ENCODE measurements at regions not wholly inside any gene's neighbourhood (a gene's known extent, or its start where the extent isn't known, plus 50 kb on each side); places are given as distances from the start of the nearest gene placed in this dataset.

DNA sequence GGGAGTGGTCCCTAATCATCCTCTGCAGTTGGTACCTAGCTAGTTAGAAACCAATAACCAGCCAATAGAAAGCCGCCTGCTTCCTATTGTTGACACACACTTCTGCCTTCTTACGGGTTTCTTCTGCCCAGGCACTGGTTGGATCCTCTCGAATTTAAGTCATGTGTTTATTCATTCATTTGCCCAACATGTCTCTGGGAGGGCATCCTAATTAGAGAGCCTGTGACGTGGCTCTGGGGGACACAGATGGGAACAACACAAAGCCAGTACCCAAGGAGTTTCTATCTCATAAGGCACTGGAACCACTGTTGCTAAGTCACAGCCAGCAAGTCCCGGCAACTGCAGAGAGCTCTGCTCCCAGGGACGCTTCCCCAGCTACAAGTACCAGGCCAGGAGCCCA lies 300.7 kb upstream of the TNRC6C start:
- H3K4me3 ChIP-seq (ENCODE audit: low read length), result no peak overlapping the region
- no peak for DNase-seq (ENCODE audit: low read depth)
- TF ChIP-seq, protein P1, sequence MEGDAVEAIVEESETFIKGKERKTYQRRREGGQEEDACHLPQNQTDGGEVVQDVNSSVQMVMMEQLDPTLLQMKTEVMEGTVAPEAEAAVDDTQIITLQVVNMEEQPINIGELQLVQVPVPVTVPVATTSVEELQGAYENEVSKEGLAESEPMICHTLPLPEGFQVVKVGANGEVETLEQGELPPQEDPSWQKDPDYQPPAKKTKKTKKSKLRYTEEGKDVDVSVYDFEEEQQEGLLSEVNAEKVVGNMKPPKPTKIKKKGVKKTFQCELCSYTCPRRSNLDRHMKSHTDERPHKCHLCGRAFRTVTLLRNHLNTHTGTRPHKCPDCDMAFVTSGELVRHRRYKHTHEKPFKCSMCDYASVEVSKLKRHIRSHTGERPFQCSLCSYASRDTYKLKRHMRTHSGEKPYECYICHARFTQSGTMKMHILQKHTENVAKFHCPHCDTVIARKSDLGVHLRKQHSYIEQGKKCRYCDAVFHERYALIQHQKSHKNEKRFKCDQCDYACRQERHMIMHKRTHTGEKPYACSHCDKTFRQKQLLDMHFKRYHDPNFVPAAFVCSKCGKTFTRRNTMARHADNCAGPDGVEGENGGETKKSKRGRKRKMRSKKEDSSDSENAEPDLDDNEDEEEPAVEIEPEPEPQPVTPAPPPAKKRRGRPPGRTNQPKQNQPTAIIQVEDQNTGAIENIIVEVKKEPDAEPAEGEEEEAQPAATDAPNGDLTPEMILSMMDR (conservative IDR thresholded peaks at IDR 0.05; ENCODE audit: low read depth, low read length), result no peak

DNA sequence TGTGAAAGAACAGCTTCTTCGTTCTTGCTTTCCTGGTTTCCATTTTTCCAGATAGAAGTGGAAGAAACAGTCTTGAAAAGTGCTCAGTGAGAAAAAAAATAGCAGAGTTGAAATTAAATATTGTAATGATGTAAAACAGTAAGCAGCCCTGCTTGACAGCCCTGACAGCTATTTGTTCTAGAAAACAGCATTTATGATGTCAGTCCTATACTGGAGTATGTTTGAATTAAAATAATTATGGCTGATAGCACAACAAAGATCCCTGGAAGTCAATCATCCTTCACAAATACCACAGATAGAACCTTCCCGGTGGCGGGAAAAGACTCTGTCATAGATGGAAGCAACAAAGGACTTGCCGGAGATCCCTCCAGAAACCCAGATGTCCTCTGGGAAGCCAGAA lies 298.0 kb upstream of the TNRC6C start:
- DNase-seq (ENCODE audit: low read depth), result no peak
- H3K4me3 ChIP-seq (ENCODE audit: low read length), result no peak overlapping the region
- TF ChIP-seq, protein P1 (conservative IDR thresholded peaks at IDR 0.05; ENCODE audit: low read depth, low read length), result no peak

DNA sequence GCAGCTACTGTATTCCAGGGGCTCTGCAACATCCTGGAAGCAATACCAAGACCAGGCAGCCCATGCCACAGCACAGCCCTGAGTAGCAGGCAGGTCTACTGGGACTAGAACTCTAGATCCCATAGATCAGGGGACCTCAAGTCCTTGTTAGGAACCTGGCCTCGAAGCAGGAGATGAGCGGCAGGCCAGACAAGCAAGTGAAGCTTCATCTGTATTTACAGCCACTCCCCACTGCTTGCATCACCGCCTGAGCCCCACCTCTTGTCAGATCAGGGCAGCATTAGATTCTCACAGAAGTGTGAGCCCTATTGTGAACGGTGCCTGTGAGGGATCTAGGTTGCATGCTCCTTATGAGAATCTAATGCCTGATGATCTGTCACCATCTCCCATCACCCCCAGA lies 295.7 kb upstream of the TNRC6C start:
- TF ChIP-seq, protein P1 (conservative IDR thresholded peaks at IDR 0.05; ENCODE audit: low read depth, low read length), result no peak
- no peak for DNase-seq (ENCODE audit: low read depth)

GRCh38 chr17:77664097-77664729 lies 294.3 kb upstream of the TNRC6C start:
- no peak for DNase-seq (ENCODE audit: low read depth)
- TF ChIP-seq, protein P1 (conservative IDR thresholded peaks at IDR 0.05; ENCODE audit: low read depth, low read length), result no peak
- H3K4me3 ChIP-seq (ENCODE audit: low read length), result no peak overlapping the region

More for the DNA sequence above, 295.7 kb upstream of the TNRC6C start:
- no peak overlapping the region for H3K4me3 ChIP-seq (ENCODE audit: low read length)

DNA sequence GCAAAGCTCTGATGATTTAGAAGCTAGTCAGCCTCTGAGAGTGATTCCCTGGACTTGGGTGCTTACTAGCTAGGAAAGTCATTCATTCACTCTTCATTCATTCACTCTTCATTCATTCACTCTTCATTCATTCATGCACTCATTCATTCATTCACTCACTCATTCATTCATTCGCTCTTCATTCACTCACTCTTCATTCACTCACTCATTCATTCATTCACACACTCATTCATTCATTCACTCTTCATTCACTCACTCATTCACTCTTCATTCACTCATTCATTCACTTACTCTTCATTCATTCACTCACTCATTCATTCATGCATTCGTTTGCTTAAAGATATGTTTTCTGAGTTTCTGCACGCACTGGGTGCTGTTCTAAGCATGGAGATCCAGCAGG lies 292.7 kb upstream of the TNRC6C start:
- TF ChIP-seq, protein P1 (conservative IDR thresholded peaks at IDR 0.05; ENCODE audit: low read depth, low read length), result no peak
- no peak overlapping the region for H3K4me3 ChIP-seq (ENCODE audit: low read length)
- no peak for DNase-seq (ENCODE audit: low read depth)

DNA sequence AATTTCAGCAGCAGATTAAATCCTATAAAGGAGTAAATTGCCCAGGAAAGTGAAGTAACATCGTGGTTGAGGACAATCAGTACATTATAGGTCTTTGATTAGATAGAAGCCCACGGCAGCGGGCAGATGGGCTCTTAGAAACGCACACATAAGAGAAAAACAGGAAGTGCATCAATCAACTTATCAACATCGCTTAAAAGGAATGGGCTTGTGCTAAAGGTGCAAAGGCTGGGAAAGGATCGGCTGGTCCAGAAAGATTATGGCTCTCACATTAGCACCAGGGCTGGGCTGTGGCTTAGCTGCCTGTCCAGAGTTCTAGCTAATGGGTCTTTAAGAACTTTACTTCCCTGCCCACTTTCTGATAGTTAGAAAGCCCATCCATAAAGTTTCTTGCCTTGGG lies 292.0 kb upstream of the TNRC6C start:
- TF ChIP-seq, protein P1 (conservative IDR thresholded peaks at IDR 0.05; ENCODE audit: low read depth, low read length), result no peak
- no peak for DNase-seq (ENCODE audit: low read depth)
- no peak overlapping the region for H3K4me3 ChIP-seq (ENCODE audit: low read length)

GRCh38 chr17:77666881-77667395 lies 291.6 kb upstream of the TNRC6C start:
- TF ChIP-seq, protein P1 (conservative IDR thresholded peaks at IDR 0.05; ENCODE audit: low read depth, low read length), result no peak
- no peak for DNase-seq (ENCODE audit: low read depth)
- H3K4me3 ChIP-seq (ENCODE audit: low read length), result no peak overlapping the region
